Hepatocyte (in vitro differentiated cells): ENCODE measurements at regions not wholly inside any gene's neighbourhood (a gene's known extent, or its start where the extent isn't known, plus 50 kb on each side); places are given as distances from the start of the nearest gene placed in this dataset.

Experiments used
- DNase-seq: peaks from one replicate; pipeline ENCODE4 v3.0.0-alpha.2; 2016; ENCODE audit warnings: low spot score
- H2AFZ ChIP-seq: fragments of 200-600 bp; sonication (generic); 2 replicates; pipeline ENCODE4 v1.6.0; 2016; ENCODE audit warnings: antibody characterized with exemption, mild to moderate bottlenecking
- H3K27ac ChIP-seq: fragments of 200-600 bp; sonication (generic); 2 replicates; pipeline ENCODE4 v1.5.1; 2016; ENCODE audit warnings: mild to moderate bottlenecking
- H3K27me3 ChIP-seq: fragments of 200-600 bp; sonication (generic); 2 replicates; pipeline ENCODE4 v1.6.1; 2016
- H3K36me3 ChIP-seq: fragments of 200-600 bp; sonication (generic); replicated peaks from 2 replicates; pipeline ENCODE4 v1.5.1; 2016; ENCODE audit warnings: low read depth; ENCODE audit not compliant: insufficient read depth
- H3K4me1 ChIP-seq: fragments of 200-600 bp; sonication (generic); 2 replicates; pipeline ENCODE4 v1.5.1; 2016; ENCODE audit warnings: mild to moderate bottlenecking, moderate library complexity; ENCODE audit not compliant: insufficient read depth
- H3K4me2 ChIP-seq: fragments of 200-600 bp; sonication (generic); 2 replicates; pipeline ENCODE4 v1.6.0; 2016
- H3K4me3 ChIP-seq: fragments of 200-600 bp; sonication (generic); 2 replicates; pipeline ENCODE4 v1.5.1; 2016; ENCODE audit warnings: mild to moderate bottlenecking
- H3K79me2 ChIP-seq: fragments of 200-600 bp; sonication (generic); 2 replicates; pipeline ENCODE4 v1.6.0; 2017; ENCODE audit warnings: mild to moderate bottlenecking
- H3K9me2 ChIP-seq: fragments of 200-600 bp; sonication (generic); replicated peaks from 2 replicates; pipeline ENCODE4 v1.6.0; 2017; ENCODE audit warnings: mild to moderate bottlenecking; ENCODE audit not compliant: insufficient read depth
- H3K9me3 ChIP-seq: fragments of 200-600 bp; sonication (generic); 2 replicates; pipeline ENCODE4 v1.5.1; 2016; ENCODE audit warnings: low read depth, mild to moderate bottlenecking
- H4K20me1 ChIP-seq: fragments of 200-600 bp; sonication (generic); 2 replicates; pipeline ENCODE4 v1.6.0; 2016; ENCODE audit warnings: mild to moderate bottlenecking; ENCODE audit not compliant: insufficient read depth, poor library complexity, severe bottlenecking
- CTCF ChIP-seq: fragments of 200-600 bp; sonication (generic); IDR thresholded peaks from 2 replicates; pipeline ENCODE4 v1.5.1; 2016; ENCODE audit warnings: antibody characterized with exemption, mild to moderate bottlenecking; ENCODE audit not compliant: poor library complexity
- EZH2 ChIP-seq: fragments of 200-600 bp; sonication (generic); IDR thresholded peaks from 2 replicates; pipeline ENCODE4 v1.6.1; 2016; ENCODE audit warnings: antibody characterized with exemption, mild to moderate bottlenecking, borderline replicate concordance
- EZH2phosphoT487 ChIP-seq: fragments of 200-600 bp; sonication (generic); IDR thresholded peaks from one replicate; pipeline ENCODE4 v1.6.1; 2018; ENCODE audit warnings: antibody characterized with exemption, mild to moderate bottlenecking, low read depth, moderate library complexity; ENCODE audit not compliant: unreplicated experiment, severe bottlenecking
- WGBS: methylation state at CpG from one replicate; pipeline ENCODE4 v1.1.6; 2016; ENCODE audit warnings: low lambda C conversion rate; ENCODE audit errors: missing lambda C conversion rate; 5-methylcytosine and 5-hydroxymethylcytosine counted together

- Histone ChIP-seq H3K4me2 (no peak overlapping the region), H3K27ac (no peak overlapping the region), H2AFZ (no peak overlapping the region), H3K36me3 (no peaks in the 10 kb centered on the region), H3K27me3 (no peaks in the 10 kb centered on the region), H3K79me2 (no peaks in the 10 kb centered on the region), H4K20me1 (no peaks in the 10 kb centered on the region), H3K4me3 (no peak overlapping the region), H3K9me3 (no peaks in the 10 kb centered on the region), H3K4me1 (peaks cover 8% of the 10 kb centered on the region), H3K9me2 (no peaks in the 10 kb centered on the region)
- TF ChIP-seq CTCF (no peak), EZH2 (no peak)
- DNase-seq = no peak
- 91% methylated on average over 3 of the region's 3 CpGs for WGBS
These were observed 99.4 kb upstream of the NHSL1 start for GRCh38 chr6:138598562-138599173.

GRCh38 chr6:138600261-138600660, 101.0 kb upstream of the NHSL1 start:
- Histone ChIP-seq H3K27ac (no peak overlapping the region), H3K27me3 (no peaks in the 10 kb centered on the region), H3K4me3 (no peak overlapping the region), H3K9me3 (no peaks in the 10 kb centered on the region), H3K79me2 (no peaks in the 10 kb centered on the region), H3K36me3 (no peaks in the 10 kb centered on the region), H4K20me1 (no peaks in the 10 kb centered on the region), H3K9me2 (no peaks in the 10 kb centered on the region), H2AFZ (no peak overlapping the region), H3K4me2 (no peak overlapping the region), H3K4me1 (no peaks in the 10 kb centered on the region)
- TF ChIP-seq EZH2 (no peak), EZH2phosphoT487 (no peak), CTCF (no peak)
- DNase-seq = no peak

- H3K27ac ChIP-seq = no peak overlapping the region
- H3K9me3 ChIP-seq = no peaks in the 10 kb centered on the region
- H3K4me2 ChIP-seq = no peak overlapping the region
- TF ChIP-seq EZH2 (no peak), EZH2phosphoT487 (no peak), CTCF (no peak)
- H3K4me3 ChIP-seq = no peak overlapping the region
- no peaks in the 10 kb centered on the region for H3K79me2 ChIP-seq
- no peaks in the 10 kb centered on the region for H4K20me1 ChIP-seq
- H3K9me2 ChIP-seq = no peaks in the 10 kb centered on the region
- no peak for DNase-seq
- H3K27me3 ChIP-seq = no peaks in the 10 kb centered on the region
- H3K36me3 ChIP-seq = no peaks in the 10 kb centered on the region
- no peak overlapping the region for H2AFZ ChIP-seq
- no peaks in the 10 kb centered on the region for H3K4me1 ChIP-seq
These were observed 101.4 kb upstream of the NHSL1 start for GRCh38 chr6:138600726-138601125.

DNA sequence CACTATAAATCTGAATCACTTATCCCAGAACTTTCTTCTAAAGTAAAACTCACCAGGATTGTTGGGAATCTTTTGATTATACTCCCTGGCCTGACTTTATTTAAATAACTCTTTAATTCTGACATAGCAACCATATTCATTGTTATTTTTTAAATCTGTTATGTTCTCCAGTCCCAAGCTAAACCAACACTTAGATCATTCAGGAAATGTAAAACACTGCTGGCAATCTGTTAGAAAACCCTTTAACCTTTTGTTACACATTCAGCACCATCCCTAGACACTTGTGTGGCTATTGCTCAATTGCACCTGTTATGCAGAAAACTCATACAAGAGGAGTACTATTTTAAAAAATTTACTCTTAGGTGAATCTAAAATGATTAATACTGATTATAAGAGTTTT, 101.8 kb upstream of the NHSL1 start:
- Histone ChIP-seq H3K79me2 (no peaks in the 10 kb centered on the region), H3K4me1 (no peaks in the 10 kb centered on the region), H3K9me2 (no peaks in the 10 kb centered on the region), H2AFZ (no peak overlapping the region), H3K4me2 (no peak overlapping the region), H3K36me3 (no peaks in the 10 kb centered on the region), H3K4me3 (no peak overlapping the region), H3K27ac (no peak overlapping the region), H3K9me3 (no peaks in the 10 kb centered on the region), H4K20me1 (no peaks in the 10 kb centered on the region), H3K27me3 (no peaks in the 10 kb centered on the region)
- no peak for TF ChIP-seq CTCF
- no peak for TF ChIP-seq EZH2phosphoT487
- no peak for TF ChIP-seq EZH2
- no peak for DNase-seq
